ENCODE measurements at regions not wholly inside any gene's neighbourhood (a gene's known extent, or its start where the extent isn't known, plus 50 kb on each side); places are given as distances from the start of the nearest gene placed in this dataset.

- TF ChIP-seq CTCF (IDR thresholded peaks at IDR 0.05; ENCODE audit: poor library complexity, severe bottlenecking), result no peak
- no peak for ATAC-seq (ENCODE audit: low read depth)
- DNase-seq (ENCODE audit: low spot score), result no peak
- H3K27ac ChIP-seq (ENCODE audit: poor library complexity, severe bottlenecking), result no peak overlapping the region
- no peaks in the 10 kb centered on the region for H3K9me3 ChIP-seq (ENCODE audit: severe bottlenecking)
- no peak overlapping the region for H3K4me3 ChIP-seq (ENCODE audit: severe bottlenecking)
- H3K36me3 ChIP-seq (ENCODE audit: low read depth), result no peaks in the 10 kb centered on the region
- H3K27me3 ChIP-seq (ENCODE audit: insufficient read depth, poor library complexity, severe bottlenecking), result no peaks in the 10 kb centered on the region
- H3K4me1 ChIP-seq (ENCODE audit: insufficient read depth, poor library complexity, severe bottlenecking), result no peaks in the 10 kb centered on the region
These were observed 216.5 kb upstream of the FN1 start for GRCh38 chr2:215652388-215652787.

- Histone ChIP-seq H3K27me3 (ENCODE audit: insufficient read depth, poor library complexity, severe bottlenecking) (no peaks in the 10 kb centered on the region), H3K36me3 (ENCODE audit: low read depth) (no peaks in the 10 kb centered on the region), H3K27ac (ENCODE audit: poor library complexity, severe bottlenecking) (no peak overlapping the region), H3K4me3 (ENCODE audit: severe bottlenecking) (no peak overlapping the region), H3K4me1 (ENCODE audit: insufficient read depth, poor library complexity, severe bottlenecking) (no peaks in the 10 kb centered on the region), H3K9me3 (ENCODE audit: severe bottlenecking) (no peaks in the 10 kb centered on the region)
- no peak for DNase-seq (ENCODE audit: low spot score)
- TF ChIP-seq CTCF (IDR thresholded peaks at IDR 0.05; ENCODE audit: poor library complexity, severe bottlenecking), result no peak
- ATAC-seq (ENCODE audit: low read depth), result no peak
These were observed 215.5 kb upstream of the FN1 start for GRCh38 chr2:215651412-215651811.

GRCh38 chr2:215644233-215644897, 208.5 kb upstream of the FN1 start:
- no peak for ATAC-seq (ENCODE audit: low read depth)

GRCh38 chr2:215638687-215639086, 202.8 kb upstream of the FN1 start:
- TF ChIP-seq CTCF (IDR thresholded peaks at IDR 0.05; ENCODE audit: poor library complexity, severe bottlenecking), result no peak
- Histone ChIP-seq H3K27ac (ENCODE audit: poor library complexity, severe bottlenecking) (no peak overlapping the region), H3K36me3 (ENCODE audit: low read depth) (no peaks in the 10 kb centered on the region), H3K9me3 (ENCODE audit: severe bottlenecking) (peaks cover 7% of the 10 kb centered on the region), H3K4me1 (ENCODE audit: insufficient read depth, poor library complexity, severe bottlenecking) (peaks cover 5% of the 10 kb centered on the region), H3K4me3 (ENCODE audit: severe bottlenecking) (no peak overlapping the region), H3K27me3 (ENCODE audit: insufficient read depth, poor library complexity, severe bottlenecking) (no peaks in the 10 kb centered on the region)
- ATAC-seq (ENCODE audit: low read depth) (no peak), DNase-seq (ENCODE audit: low spot score) (no peak)

More at GRCh38 chr2:215644233-215644897, 208.5 kb upstream of the FN1 start:
- Histone ChIP-seq H3K27ac (ENCODE audit: poor library complexity, severe bottlenecking) (no peak overlapping the region), H3K36me3 (ENCODE audit: low read depth) (no peaks in the 10 kb centered on the region), H3K9me3 (ENCODE audit: severe bottlenecking) (no peaks in the 10 kb centered on the region), H3K4me1 (ENCODE audit: insufficient read depth, poor library complexity, severe bottlenecking) (no peaks in the 10 kb centered on the region), H3K27me3 (ENCODE audit: insufficient read depth, poor library complexity, severe bottlenecking) (no peaks in the 10 kb centered on the region), H3K4me3 (ENCODE audit: severe bottlenecking) (no peak overlapping the region)
- DNase-seq (ENCODE audit: low spot score), result no peak
- no peak for TF ChIP-seq CTCF (IDR thresholded peaks at IDR 0.05; ENCODE audit: poor library complexity, severe bottlenecking)

DNA sequence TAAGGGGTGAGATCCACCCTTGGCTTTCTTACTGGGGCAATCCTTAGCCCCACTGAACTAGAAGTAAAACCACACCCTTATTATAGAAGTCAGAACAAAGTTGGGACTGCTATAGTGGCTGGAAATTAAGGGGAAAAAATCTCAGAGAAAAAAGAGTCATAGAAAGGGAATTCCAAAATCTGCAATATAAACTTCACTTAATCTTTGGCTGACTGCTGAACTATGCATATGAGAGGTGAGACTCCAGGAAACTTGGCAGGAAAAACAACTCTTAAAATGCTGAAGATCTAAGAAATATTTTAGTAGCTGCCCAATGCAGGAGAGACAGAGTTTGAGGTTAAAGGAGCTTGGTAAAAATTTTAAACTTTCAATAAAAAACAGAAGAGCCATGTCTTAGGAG, 201.8 kb upstream of the FN1 start:
- Histone ChIP-seq H3K27me3 (ENCODE audit: insufficient read depth, poor library complexity, severe bottlenecking) (no peaks in the 10 kb centered on the region), H3K36me3 (ENCODE audit: low read depth) (no peaks in the 10 kb centered on the region), H3K4me1 (ENCODE audit: insufficient read depth, poor library complexity, severe bottlenecking) (peaks cover 5% of the 10 kb centered on the region), H3K4me3 (ENCODE audit: severe bottlenecking) (no peak overlapping the region), H3K9me3 (ENCODE audit: severe bottlenecking) (peaks cover 7% of the 10 kb centered on the region), H3K27ac (ENCODE audit: poor library complexity, severe bottlenecking) (no peak overlapping the region)
- DNase-seq (ENCODE audit: low spot score) (no peak), ATAC-seq (ENCODE audit: low read depth) (no peak)
- TF ChIP-seq CTCF (IDR thresholded peaks at IDR 0.05; ENCODE audit: poor library complexity, severe bottlenecking), result no peak

Data from RWPE2 (cell line).